ENCODE measurements at regions not wholly inside any gene's neighbourhood (a gene's known extent, or its start where the extent isn't known, plus 50 kb on each side); places are given as distances from the start of the nearest gene placed in this dataset.

DNA sequence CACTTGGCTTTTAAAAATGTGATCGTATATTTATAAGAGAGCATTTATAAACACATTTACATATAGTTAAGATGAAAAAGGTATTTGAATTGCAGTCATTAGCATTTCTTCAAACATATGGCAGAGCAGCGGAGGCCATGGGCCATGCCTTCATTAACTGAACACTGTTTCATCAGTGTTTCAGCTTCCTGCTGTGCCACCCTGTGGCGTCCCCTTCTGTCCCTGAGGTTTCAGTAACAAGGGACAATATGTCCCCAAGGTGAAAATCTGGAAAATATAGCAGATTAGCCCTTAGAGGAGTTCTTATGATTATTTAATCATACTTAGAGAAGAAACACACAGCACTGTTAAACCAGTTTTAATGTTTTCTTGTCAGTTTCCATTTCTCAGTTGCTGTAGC is 577.8 kb downstream of the ETV1 start:
- no peak for TF ChIP-seq EP300 (IDR thresholded peaks at IDR 0.05)
- TF ChIP-seq, protein P1, sequence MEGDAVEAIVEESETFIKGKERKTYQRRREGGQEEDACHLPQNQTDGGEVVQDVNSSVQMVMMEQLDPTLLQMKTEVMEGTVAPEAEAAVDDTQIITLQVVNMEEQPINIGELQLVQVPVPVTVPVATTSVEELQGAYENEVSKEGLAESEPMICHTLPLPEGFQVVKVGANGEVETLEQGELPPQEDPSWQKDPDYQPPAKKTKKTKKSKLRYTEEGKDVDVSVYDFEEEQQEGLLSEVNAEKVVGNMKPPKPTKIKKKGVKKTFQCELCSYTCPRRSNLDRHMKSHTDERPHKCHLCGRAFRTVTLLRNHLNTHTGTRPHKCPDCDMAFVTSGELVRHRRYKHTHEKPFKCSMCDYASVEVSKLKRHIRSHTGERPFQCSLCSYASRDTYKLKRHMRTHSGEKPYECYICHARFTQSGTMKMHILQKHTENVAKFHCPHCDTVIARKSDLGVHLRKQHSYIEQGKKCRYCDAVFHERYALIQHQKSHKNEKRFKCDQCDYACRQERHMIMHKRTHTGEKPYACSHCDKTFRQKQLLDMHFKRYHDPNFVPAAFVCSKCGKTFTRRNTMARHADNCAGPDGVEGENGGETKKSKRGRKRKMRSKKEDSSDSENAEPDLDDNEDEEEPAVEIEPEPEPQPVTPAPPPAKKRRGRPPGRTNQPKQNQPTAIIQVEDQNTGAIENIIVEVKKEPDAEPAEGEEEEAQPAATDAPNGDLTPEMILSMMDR (IDR thresholded peaks at IDR 0.05) = no peak
